Hematopoietic multipotent progenitor cell treated with erythropoietin and hydrocortisone succinate and interleukin-3 and kit ligand, for 17 days (in vitro differentiated cells): ENCODE measurements at regions not wholly inside any gene's neighbourhood (a gene's known extent, or its start where the extent isn't known, plus 50 kb on each side); places are given as distances from the start of the nearest gene placed in this dataset.
"Not testable (repeated sequence)": the region's sequence is repeated elsewhere in the genome, so short reads cannot be mapped to it uniquely, and the experiment has no call there.

Source experiments
- DNase-seq: peaks from one replicate; pipeline ENCODE4 v3.0.0-alpha.2; 2015; ENCODE audit warnings: low spot score

DNA sequence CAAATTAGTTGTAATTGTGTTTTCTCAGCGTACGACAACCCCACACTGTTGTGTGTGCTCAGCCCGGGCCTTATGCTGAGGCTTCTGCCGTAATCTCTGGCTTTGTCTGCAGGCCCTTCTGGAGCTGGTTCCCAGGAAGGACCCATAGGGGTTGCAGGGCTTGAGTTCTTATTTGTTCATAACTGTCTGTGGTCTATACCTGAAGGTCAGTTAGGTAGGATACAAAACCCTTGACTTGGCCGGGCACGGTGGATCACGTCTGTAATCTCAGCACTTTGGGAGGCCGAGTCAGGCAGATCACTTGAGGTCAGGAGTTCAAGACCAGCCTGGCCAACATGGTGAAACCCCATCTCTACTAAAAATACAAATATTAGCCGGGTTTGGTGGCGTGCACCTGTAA lies 1010.2 kb downstream of the BRD1 start:
- DNase-seq, result not testable (repeated sequence)

DNA sequence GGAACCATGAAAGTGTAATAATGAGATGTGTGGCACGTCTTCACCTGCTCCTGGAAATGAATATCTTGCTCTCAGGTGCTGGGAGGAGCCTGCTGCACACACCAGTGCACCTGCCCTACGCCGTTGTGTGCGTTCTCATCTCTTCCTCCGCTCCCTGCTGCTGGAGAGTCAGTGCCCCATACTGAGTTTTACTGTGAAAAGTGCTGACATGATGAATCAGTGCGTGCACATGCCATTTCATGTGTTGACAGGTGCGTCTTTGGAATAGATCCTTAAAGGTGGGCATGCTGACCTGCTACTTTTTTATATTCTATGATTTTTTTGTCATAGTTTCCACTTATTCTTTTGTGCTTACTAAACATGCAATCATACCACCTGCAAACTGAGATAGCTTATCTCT lies 1015.8 kb downstream of the BRD1 start:
- no peak for DNase-seq

DNA sequence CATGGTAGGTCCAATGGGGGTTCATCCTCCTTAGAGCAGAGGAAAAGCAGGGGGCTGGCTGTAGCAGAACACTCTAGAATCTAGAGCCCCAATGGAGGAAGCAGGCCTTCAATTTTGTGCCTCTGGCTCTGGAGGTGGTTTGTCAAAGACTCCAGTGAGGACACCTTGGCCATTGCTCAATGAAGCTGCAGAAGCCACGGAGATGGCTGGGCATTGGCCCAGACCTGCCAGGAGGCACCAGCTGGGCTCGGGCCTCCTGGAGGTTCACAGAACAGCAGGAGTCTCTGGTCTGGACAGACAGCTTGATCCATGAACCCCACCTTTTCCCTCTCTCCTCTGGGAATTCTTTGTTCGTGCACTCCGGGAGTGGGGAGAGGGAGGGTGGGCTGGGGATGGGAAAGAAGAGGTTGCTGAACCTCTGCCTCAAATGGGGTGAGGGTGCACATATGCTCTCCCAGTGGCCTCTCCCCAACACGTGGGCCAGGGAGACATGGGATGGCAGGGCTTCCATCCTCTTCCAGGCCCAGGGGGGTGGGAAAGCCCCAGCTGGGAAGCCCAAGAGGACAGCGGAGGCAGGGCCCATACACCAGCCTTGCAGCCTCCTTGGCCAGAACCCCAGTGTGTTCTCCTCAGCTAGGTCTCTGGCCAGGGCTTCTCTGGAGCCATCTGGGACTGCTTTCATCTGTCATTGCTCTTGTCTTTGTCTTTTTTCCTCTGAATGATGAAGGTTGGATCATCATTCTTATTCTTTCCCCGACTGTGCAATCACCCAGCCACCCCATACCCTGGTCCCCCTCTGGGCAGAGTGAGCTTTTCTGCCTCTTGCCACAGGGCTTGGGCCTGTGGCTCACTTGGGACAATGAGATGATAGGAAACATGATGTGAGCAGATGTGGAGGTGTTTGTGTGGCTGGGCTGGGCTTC lies 1019.4 kb downstream of the BRD1 start:
- no peak for DNase-seq

DNA sequence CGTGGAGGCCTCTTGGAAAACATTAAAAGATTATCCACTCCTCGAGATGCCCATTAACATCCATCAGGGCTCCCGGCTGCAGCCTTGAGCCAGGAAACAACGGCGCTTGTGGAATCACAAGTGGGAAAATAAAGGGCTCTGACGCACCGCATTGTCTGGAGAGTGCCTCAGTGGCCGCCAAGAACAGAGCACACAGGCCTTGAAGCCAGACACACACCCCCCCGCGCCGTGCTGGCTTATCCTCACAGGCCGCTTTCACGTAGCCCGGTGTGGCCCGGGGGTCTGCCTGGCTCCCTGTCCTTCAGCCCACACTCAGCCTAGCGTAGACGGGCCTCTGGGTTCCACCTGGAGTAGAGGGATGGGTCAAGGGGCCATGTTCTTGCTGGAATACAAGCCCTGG lies 1020.5 kb downstream of the BRD1 start:
- no peak for DNase-seq

GRCh38 chr22:48806227-48806781 lies 1021.4 kb downstream of the BRD1 start:
- DNase-seq, result no peak

- DNase-seq, result no peak
These were observed 1022.2 kb downstream of the BRD1 start for GRCh38 chr22:48805516-48805915.

GRCh38 chr22:48804811-48805301 lies 1022.8 kb downstream of the BRD1 start:
- DNase-seq, result no peak

DNA sequence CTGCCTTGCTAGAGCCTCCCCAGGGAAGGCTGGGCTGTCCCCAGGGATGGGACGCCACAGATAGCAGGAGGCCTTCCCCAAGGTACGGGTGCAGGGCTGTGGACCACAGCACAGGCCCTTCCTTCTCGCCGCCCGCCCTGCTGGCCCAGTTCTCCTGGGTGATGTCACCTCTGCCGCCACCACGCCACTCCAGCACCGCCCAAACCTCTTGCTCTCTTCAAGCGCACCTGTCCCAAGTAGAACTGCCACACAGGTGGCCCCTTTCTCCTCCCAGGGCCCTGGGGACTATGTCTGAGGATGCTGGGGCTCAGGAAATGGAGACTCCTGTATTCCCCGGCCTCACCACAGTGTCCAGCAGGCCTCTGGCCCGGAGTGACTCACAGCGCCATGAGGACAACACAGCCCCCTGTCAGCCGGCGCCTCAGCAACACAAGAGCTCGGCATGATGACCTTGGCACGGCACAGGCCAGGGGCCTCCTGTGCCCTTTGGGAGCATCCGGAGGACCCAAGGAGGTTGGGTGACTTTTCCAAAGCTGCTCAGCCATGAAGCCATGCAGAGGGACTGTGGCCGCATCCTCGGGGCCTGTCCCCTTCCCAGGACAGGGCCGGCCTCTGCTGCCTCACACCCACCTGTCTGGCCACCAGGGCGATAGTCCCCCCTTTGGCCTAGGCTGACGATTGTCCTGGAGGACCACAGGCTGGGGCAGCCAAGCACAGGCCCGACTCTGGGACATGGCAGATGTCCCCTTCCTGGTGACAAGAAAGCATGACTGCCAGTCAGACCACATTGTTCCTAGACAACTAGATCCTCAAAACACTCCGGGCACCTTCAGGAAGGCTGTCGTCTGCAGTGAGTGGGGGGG lies 1023.5 kb downstream of the BRD1 start:
- no peak for DNase-seq

DNA sequence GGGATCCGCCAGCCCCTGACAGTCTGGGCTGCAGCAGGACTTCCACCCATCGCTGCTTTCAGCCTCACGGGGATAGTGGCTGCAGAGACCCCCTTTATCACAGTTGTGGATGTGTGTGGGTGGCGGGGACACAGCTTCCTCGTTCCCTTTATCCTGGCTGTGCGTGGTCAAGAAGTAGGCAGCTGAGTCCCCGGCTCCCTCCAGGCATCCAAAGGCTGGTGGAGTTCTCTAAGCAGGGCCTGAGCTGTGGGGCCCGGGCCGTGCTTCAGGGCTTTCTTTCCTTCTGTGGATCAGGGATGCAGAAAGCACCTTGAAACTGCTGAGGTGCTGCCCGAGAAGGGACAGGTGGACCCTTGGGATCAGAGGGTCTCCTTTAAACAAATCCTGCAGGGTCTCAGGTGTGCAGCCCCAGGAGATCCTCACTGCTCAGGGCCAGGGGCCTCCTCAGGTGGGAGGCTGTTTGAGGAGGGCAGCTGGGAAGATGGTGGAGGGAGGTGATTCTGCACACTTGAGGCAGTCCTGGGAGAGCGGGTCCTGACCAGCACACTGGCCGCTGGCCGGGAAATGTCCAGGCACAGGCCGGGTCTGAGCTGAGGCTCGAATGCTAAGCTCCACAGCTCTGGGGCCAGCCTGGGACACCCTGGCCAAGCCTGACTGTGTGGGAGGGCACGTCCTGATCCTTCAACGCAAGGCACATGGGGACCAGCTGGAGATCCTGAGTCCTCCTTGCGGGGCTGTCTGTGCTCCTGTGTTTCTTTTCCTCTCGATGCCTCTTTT lies 1024.3 kb downstream of the BRD1 start:
- no peak for DNase-seq

DNA sequence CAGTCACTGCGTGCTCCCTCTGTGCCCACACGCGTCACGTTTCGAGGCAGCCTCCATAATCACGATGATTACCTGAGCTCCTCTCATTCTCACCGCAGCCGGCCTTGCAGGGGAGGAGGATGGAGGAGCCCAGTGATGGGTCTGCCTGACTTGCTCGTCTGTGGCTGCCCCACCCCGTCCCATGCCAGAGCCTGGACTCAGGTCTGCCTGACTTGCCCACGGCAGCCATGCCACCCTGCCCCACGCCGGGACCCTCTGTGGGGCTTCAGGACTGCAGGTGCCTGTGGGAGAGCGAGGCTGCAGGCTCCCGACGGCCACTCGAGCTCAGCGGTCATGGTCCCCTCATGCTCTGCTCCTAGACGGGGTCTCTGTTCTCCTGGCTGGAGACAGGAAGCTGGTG lies 1025.1 kb downstream of the BRD1 start:
- DNase-seq, result no peak

GRCh38 chr22:48800886-48801607 lies 1026.6 kb downstream of the BRD1 start:
- no peak for DNase-seq

DNA sequence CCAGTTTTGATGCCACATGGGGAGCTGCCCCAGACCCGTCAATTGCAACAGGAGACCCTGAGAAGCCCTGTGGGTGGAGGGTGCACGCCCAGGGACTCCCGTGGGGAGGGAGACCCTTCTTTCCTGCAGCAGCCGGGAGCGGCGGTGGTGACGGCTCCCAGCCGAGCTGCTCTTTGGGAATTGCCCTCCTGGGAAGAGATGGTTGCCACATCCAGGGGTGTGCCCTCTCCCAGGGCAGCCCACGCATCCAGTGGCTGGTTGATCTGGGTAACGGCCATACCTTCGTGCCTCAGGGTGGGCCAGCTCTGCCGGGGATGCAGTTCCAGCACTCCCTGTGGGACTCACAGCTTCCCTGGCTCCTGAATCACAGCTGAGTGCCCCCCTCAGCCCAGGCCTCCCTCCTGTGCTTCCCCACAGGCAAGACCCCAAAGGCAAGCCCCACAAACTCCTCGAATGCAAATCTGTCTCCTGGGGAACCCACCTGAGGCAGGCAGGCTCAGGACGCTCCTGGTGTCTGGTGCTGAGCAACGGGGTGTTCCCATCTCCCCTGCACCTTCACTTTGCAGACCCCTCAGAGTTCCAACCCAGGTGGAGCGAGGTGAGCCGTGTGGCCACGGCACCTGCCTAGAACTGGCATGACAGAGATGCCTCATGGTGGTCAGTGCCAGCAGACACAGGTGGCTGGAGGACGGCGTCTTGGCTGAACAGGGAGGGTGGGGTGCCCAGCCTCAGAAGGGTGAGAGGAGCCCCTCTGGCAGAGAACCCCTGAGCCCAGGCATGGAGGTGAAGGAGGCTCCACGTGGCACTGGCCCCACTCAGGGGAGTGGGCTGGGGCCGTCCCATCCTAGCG lies 1027.4 kb downstream of the BRD1 start:
- DNase-seq, result no peak

DNA sequence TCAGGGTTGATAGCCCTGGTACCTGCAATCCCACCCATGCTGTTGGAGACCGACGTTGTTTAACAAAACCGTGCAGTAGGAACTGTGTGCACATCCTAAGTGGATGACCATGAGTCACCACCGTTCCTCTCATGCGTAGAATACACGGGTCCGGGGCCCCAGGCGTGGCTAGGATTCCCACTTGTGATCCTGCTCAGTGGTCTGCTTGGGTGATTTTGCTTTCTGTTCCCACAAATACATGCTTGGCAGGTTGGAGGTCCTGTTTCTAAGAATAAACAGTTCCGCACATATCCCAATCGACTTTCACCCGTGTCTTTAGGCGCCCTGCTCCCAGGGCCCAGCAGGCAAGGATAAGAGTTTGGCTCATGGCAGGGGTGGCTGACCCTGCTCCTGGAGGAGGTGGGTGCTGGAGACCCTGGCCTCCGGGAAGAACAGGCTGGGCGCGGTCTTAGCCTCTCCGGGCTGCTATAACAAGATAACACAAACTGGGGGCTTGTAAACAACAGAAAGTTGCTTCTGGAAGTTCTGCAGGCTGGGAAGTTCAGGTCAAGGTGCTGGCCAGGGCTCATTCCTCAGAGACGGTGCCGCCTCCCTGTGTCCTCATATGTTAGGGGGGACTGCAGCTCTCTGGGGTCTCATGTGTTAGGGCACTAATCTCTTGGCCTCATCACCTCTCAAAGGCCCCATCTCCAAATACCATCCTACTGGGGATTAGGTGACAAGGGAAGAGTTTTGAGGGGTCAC lies 1028.3 kb downstream of the BRD1 start:
- no peak for DNase-seq

GRCh38 chr22:48798281-48799226 lies 1029.1 kb downstream of the BRD1 start:
- DNase-seq, result no peak

GRCh38 chr22:48797731-48798130 lies 1029.9 kb downstream of the BRD1 start:
- no peak for DNase-seq

- no peak for DNase-seq
These were observed 1031.2 kb downstream of the BRD1 start for GRCh38 chr22:48796310-48797015.

GRCh38 chr22:48795664-48796063 lies 1032.0 kb downstream of the BRD1 start:
- DNase-seq, result no peak

DNA sequence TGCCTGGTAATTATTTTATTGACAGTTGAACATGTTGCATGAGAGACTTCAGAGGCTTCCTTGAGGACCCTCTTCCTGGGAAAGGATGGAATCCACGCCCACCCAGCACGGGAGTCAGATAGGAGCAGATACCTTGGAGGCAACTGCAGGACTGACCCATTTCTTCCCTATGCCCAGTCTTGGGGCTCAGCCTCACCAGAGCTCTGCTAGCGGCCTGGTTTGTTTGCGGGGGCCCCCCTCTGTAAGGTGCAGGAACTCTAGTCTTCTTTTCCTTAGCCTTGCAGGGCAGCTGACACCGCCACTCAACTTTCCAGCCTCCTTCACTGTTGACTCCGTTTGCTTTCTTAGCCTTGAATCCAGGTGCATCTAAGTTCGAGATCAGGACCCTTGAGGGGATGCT lies 1032.8 kb downstream of the BRD1 start:
- DNase-seq, result no peak
